Caco-2 (cell line): ENCODE measurements at regions not wholly inside any gene's neighbourhood (a gene's known extent, or its start where the extent isn't known, plus 50 kb on each side); places are given as distances from the start of the nearest gene placed in this dataset.

Experiments used
- BruUV-seq: library from RNA; stranded (reverse); fragments of 400-500 nt; replicated peaks from 2 replicates; lab custom pipeline; 2021; lab: Mats Ljungman, UMichigan
- CTCF ChIA-PET: fragments of 300-600 bp; sonication (Branson Sonifier 250); formaldehyde crosslinking; loops from one replicate; lab custom pipeline; 2022; ENCODE audit warnings: antibody characterized with exemption; lab: Charles Lee
- POLR2A ChIA-PET: fragments of 300-600 bp; sonication (Branson Sonifier 250); formaldehyde crosslinking; loops from one replicate; lab custom pipeline; 2022; ENCODE audit warnings: antibody characterized with exemption; lab: Charles Lee
- DNase-seq, 2 experiments: peaks; one replicate each; pipeline versions ENCODE4 v3.0.0 to v3.0.0-alpha.2; 2020 to 2022
- H3K27me3 ChIP-seq: replicated peaks from 2 replicates; pipeline ENCODE4 v1.6.0; 2011; ENCODE audit warnings: low read length; ENCODE audit not compliant: control insufficient read depth, insufficient read depth
- H3K36me3 ChIP-seq: 2 replicates; pipeline ENCODE4 v1.5.1; 2011; ENCODE audit warnings: low read length; ENCODE audit not compliant: control insufficient read depth, insufficient read depth
- H3K4me1 ChIP-seq: fragments of 250-450 bp; sonication (Bioruptor Pico); 2 replicates; pipeline ENCODE4 v1.5.1; 2020; ENCODE audit warnings: mild to moderate bottlenecking
- H3K4me3 ChIP-seq: 2 replicates; pipeline ENCODE4 v1.5.1; 2011; ENCODE audit warnings: low read depth, mild to moderate bottlenecking, control low read depth, low read length
- H3K9me3 ChIP-seq: fragments of 250-450 bp; sonication (Bioruptor Pico); 2 replicates; pipeline ENCODE4 v1.5.1; 2020; ENCODE audit warnings: mild to moderate bottlenecking, moderate library complexity
- H3K27ac Mint-ChIP-seq: one replicate; pipeline ENCODE4 v1.8.0; 2022; ENCODE audit warnings: mixed read lengths; ENCODE audit not compliant: unreplicated experiment
- H3K27me3 Mint-ChIP-seq: one replicate; pipeline ENCODE4 v1.8.0; 2022; ENCODE audit warnings: mixed read lengths; ENCODE audit not compliant: insufficient read depth, unreplicated experiment
- H3K36me3 Mint-ChIP-seq: one replicate; pipeline ENCODE4 v1.8.0; 2022; ENCODE audit warnings: mild to moderate bottlenecking, mixed read lengths; ENCODE audit not compliant: insufficient read depth, unreplicated experiment
- H3K4me1 Mint-ChIP-seq: one replicate; pipeline ENCODE4 v1.8.0; 2022; ENCODE audit warnings: low read depth, mixed read lengths; ENCODE audit not compliant: unreplicated experiment
- H3K4me3 Mint-ChIP-seq: one replicate; pipeline ENCODE4 v1.8.0; 2022; ENCODE audit warnings: mild to moderate bottlenecking, moderate library complexity, mixed read lengths; ENCODE audit not compliant: unreplicated experiment
- H3K9me3 Mint-ChIP-seq: one replicate; pipeline ENCODE4 v1.8.0; 2022; ENCODE audit warnings: mixed read lengths; ENCODE audit not compliant: unreplicated experiment
- CTCF ChIP-seq, 2 experiments: fragments of 200-600 bp in 1 of 2; IDR thresholded peaks; 1 replicate in 1 of 2; 2 replicates in 1 of 2; pipeline versions ENCODE4 v1.5.1 to v1.8.0; 2011 to 2022; ENCODE audit warnings: antibody characterized with exemption in 1 of 2, control low read depth in 1 of 2, inconsistent platforms in 1 of 2, low read depth in 1 of 2, low read length in 1 of 2, mild to moderate bottlenecking in 1 of 2, moderate library complexity in 1 of 2; ENCODE audit not compliant: insufficient read depth in 1 of 2, severe bottlenecking in 1 of 2, unreplicated experiment in 1 of 2
- intact Hi-C: fragments of 100-400 bp; cut with micrococcal nuclease; formaldehyde crosslinking; loops from one replicate; pipeline ENCODE4 v1.10.0; 2022; ENCODE audit not compliant: unreplicated experiment

GRCh38 chr13:50523307-50523706 is 320.2 kb downstream of the DLEU7 start:
- peaks cover 20% of the 10 kb centered on the region for H3K4me1 Mint-ChIP-seq
- H3K4me3 Mint-ChIP-seq: no peak overlapping the region
- H3K9me3 ChIP-seq: no peaks in the 10 kb centered on the region
- intact Hi-C loops: no loop called here
- H3K27me3 Mint-ChIP-seq: no peaks in the 10 kb centered on the region
- no peak overlapping the region for H3K4me3 ChIP-seq
- BruUV-seq: no TSS peak
- H3K27ac Mint-ChIP-seq: no peak overlapping the region
- TF ChIP-seq CTCF (IDR thresholded peaks at IDR 0.05; ENCODE audit: insufficient read depth in 1 of 2, low read depth in 1 of 2, low read length in 1 of 2, severe bottlenecking in 1 of 2, unreplicated experiment in 1 of 2): no peak
- CTCF ChIA-PET: no interaction called here
- no peaks in the 10 kb centered on the region for H3K27me3 ChIP-seq
- H3K36me3 Mint-ChIP-seq: no peaks in the 10 kb centered on the region
- no peak for DNase-seq
- H3K9me3 Mint-ChIP-seq: no peaks in the 10 kb centered on the region
- POLR2A ChIA-PET: no interaction called here
- peaks cover 14% of the 10 kb centered on the region for H3K4me1 ChIP-seq
- no peaks in the 10 kb centered on the region for H3K36me3 ChIP-seq

- peaks cover 26% of the 10 kb centered on the region for H3K4me1 Mint-ChIP-seq
- ChIA-PET POLR2A (no interaction called here), CTCF (no interaction called here)
- Histone ChIP-seq H3K36me3 (no peaks in the 10 kb centered on the region), H3K4me3 (no peak overlapping the region), H3K4me1 (peaks cover 14% of the 10 kb centered on the region), H3K27me3 (no peaks in the 10 kb centered on the region), H3K9me3 (no peaks in the 10 kb centered on the region)
- DNase-seq: no peak
- intact Hi-C loops: no loop called here
- no peaks in the 10 kb centered on the region for H3K27me3 Mint-ChIP-seq
- no peak overlapping the region for H3K4me3 Mint-ChIP-seq
- no peaks in the 10 kb centered on the region for H3K9me3 Mint-ChIP-seq
- H3K27ac Mint-ChIP-seq: no peak overlapping the region
- no TSS peak for BruUV-seq
- TF ChIP-seq CTCF (IDR thresholded peaks at IDR 0.05; ENCODE audit: insufficient read depth in 1 of 2, low read depth in 1 of 2, low read length in 1 of 2, severe bottlenecking in 1 of 2, unreplicated experiment in 1 of 2): no peak
- H3K36me3 Mint-ChIP-seq: peaks cover 4% of the 10 kb centered on the region
These were observed 318.9 kb downstream of the DLEU7 start for GRCh38 chr13:50524560-50524959.

- no TSS peak for BruUV-seq
- no peak for TF ChIP-seq CTCF (IDR thresholded peaks at IDR 0.05; ENCODE audit: insufficient read depth in 1 of 2, low read depth in 1 of 2, low read length in 1 of 2, severe bottlenecking in 1 of 2, unreplicated experiment in 1 of 2)
- intact Hi-C loops: no loop called here
- H3K9me3 ChIP-seq: no peaks in the 10 kb centered on the region
- Mint-ChIP-seq H3K27me3 (no peaks in the 10 kb centered on the region), H3K4me3 (no peak overlapping the region), H3K4me1 (peaks cover 17% of the 10 kb centered on the region), H3K36me3 (peaks cover 6% of the 10 kb centered on the region), H3K27ac (no peak overlapping the region), H3K9me3 (no peaks in the 10 kb centered on the region)
- ChIA-PET CTCF (no interaction called here), POLR2A (no interaction called here)
- H3K4me1 ChIP-seq: peaks cover 7% of the 10 kb centered on the region; the same call in 1 of the 2 replicates
- no peak for DNase-seq
- H3K27me3 ChIP-seq: no peaks in the 10 kb centered on the region
- no peaks in the 10 kb centered on the region for H3K36me3 ChIP-seq
- no peak overlapping the region for H3K4me3 ChIP-seq
These were observed 316.8 kb downstream of the DLEU7 start for GRCh38 chr13:50526661-50527071.
